ENCODE measurements at regions not wholly inside any gene's neighbourhood (a gene's known extent, or its start where the extent isn't known, plus 50 kb on each side); places are given as distances from the start of the nearest gene placed in this dataset.

- TF ChIP-seq, protein P1, sequence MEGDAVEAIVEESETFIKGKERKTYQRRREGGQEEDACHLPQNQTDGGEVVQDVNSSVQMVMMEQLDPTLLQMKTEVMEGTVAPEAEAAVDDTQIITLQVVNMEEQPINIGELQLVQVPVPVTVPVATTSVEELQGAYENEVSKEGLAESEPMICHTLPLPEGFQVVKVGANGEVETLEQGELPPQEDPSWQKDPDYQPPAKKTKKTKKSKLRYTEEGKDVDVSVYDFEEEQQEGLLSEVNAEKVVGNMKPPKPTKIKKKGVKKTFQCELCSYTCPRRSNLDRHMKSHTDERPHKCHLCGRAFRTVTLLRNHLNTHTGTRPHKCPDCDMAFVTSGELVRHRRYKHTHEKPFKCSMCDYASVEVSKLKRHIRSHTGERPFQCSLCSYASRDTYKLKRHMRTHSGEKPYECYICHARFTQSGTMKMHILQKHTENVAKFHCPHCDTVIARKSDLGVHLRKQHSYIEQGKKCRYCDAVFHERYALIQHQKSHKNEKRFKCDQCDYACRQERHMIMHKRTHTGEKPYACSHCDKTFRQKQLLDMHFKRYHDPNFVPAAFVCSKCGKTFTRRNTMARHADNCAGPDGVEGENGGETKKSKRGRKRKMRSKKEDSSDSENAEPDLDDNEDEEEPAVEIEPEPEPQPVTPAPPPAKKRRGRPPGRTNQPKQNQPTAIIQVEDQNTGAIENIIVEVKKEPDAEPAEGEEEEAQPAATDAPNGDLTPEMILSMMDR (IDR thresholded peaks at IDR 0.05; ENCODE audit: borderline replicate concordance, extremely low read depth, low read length, poor library complexity, severe bottlenecking) = no peak
- TF ChIP-seq EZH2 (IDR thresholded peaks at IDR 0.05; ENCODE audit: borderline replicate concordance, low read depth, low read length, severe bottlenecking) = no peak
Observed at GRCh38 chr1:192949783-192950182, 109.4 kb downstream of the UCHL5 start.

Measured in DND-41 (cell line).